ENCODE measurements at regions not wholly inside any gene's neighbourhood (a gene's known extent, or its start where the extent isn't known, plus 50 kb on each side); places are given as distances from the start of the nearest gene placed in this dataset.

DNA sequence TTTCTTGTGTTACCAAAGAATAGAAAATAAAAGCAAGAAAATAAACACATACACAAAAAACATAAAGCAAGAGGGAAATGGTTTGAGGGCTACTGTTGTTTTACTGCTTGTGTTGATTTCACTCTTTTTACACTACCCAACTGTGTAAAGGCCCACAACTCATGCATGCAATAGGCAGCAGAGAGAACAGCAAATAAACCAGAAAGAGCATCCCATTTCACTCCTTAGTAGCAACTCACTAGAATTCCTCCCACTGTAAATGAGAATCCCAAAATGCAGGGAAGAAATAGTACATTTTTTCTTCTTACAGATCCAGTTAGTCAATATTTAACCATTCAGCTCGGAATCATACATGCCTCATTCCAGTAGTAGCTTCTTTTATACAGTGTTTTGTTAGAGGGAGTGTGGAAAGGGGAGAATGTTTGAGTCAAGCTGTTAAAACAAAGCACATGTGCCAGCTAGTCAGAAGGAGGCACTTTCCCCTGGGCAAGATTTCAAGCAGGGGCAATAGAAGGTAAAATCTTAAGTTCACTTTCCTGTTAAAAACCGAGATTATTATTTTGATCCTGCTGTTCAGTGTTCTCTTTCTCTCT is 147.2 kb upstream of the FAM98A start:
- Mint-ChIP-seq H3K27me3 (ENCODE audit: low read depth, unreplicated experiment) (peaks cover 2% of the 10 kb centered on the region), H3K9me3 (ENCODE audit: unreplicated experiment) (no peaks in the 10 kb centered on the region), H3K4me1 (ENCODE audit: low read depth, unreplicated experiment) (no peaks in the 10 kb centered on the region), H3K36me3 (ENCODE audit: low read depth, unreplicated experiment) (no peaks in the 10 kb centered on the region), H3K27ac (ENCODE audit: unreplicated experiment) (no peak overlapping the region), H3K4me3 (ENCODE audit: unreplicated experiment) (no peak overlapping the region)
- no peak overlapping the region for H3K9ac ChIP-seq (ENCODE audit: low read length)
- H3K4me2 ChIP-seq (ENCODE audit: low read length): no peak overlapping the region
- no peak overlapping the region for H3K4me3 ChIP-seq (ENCODE audit: insufficient read depth, low read depth, low read length)
- H3K27me3 ChIP-seq (ENCODE audit: insufficient read depth, low read length): no peaks in the 10 kb centered on the region
- TF ChIP-seq EZH2 (IDR thresholded peaks at IDR 0.05; ENCODE audit: insufficient read depth, low read length): no peak
- TF ChIP-seq, protein P1, sequence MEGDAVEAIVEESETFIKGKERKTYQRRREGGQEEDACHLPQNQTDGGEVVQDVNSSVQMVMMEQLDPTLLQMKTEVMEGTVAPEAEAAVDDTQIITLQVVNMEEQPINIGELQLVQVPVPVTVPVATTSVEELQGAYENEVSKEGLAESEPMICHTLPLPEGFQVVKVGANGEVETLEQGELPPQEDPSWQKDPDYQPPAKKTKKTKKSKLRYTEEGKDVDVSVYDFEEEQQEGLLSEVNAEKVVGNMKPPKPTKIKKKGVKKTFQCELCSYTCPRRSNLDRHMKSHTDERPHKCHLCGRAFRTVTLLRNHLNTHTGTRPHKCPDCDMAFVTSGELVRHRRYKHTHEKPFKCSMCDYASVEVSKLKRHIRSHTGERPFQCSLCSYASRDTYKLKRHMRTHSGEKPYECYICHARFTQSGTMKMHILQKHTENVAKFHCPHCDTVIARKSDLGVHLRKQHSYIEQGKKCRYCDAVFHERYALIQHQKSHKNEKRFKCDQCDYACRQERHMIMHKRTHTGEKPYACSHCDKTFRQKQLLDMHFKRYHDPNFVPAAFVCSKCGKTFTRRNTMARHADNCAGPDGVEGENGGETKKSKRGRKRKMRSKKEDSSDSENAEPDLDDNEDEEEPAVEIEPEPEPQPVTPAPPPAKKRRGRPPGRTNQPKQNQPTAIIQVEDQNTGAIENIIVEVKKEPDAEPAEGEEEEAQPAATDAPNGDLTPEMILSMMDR (IDR thresholded peaks at IDR 0.05; ENCODE audit: insufficient read depth, low read depth, low read length): no peak
- H2AFZ ChIP-seq (ENCODE audit: low read depth, low read length): no peak overlapping the region
- FAIRE-seq (no peak), DNase-seq (ENCODE audit: low read depth) (no peak)
- H4K20me1 ChIP-seq (ENCODE audit: insufficient read depth, low read length): no peaks in the 10 kb centered on the region
- no peak overlapping the region for H3K27ac ChIP-seq (ENCODE audit: low read depth, low read length)
- no peaks in the 10 kb centered on the region for H3K4me1 ChIP-seq (ENCODE audit: insufficient read depth, low read length)
- H3K79me2 ChIP-seq (ENCODE audit: insufficient read depth, low read length): no peaks in the 10 kb centered on the region
- H3K36me3 ChIP-seq (ENCODE audit: insufficient read depth, low read length): no peaks in the 10 kb centered on the region
- H3K9me3 ChIP-seq (ENCODE audit: insufficient read depth, low read depth, low read length): no peaks in the 10 kb centered on the region

DNA sequence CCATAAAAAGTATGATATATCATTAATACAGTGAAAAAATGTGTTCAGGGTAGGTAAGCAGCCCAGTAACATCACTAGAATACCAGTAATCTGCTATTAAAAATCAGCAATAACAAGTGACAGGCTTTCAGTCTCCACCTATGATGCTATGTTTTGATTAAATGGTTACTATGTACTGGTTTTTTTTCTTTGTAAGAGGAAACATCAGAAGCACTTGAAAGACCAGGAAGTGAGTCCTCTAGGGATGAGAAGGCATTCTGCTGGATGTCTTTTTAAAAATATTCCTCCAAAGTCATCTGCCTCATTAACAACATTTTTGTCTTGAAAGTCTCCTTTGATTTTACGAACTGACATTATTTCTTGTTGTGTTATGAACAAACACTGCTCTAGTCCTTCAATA is 136.0 kb upstream of the FAM98A start:
- DNase-seq (ENCODE audit: low read depth) (no peak), FAIRE-seq (no peak)
- H3K27ac ChIP-seq (ENCODE audit: low read depth, low read length): no peak overlapping the region
- H3K9ac ChIP-seq (ENCODE audit: low read length): no peak overlapping the region
- H3K4me1 Mint-ChIP-seq (ENCODE audit: low read depth, unreplicated experiment): no peaks in the 10 kb centered on the region
- no peaks in the 10 kb centered on the region for H4K20me1 ChIP-seq (ENCODE audit: insufficient read depth, low read length)
- no peak overlapping the region for H3K4me3 ChIP-seq (ENCODE audit: insufficient read depth, low read depth, low read length)
- no peaks in the 10 kb centered on the region for H3K9me3 ChIP-seq (ENCODE audit: insufficient read depth, low read depth, low read length)
- H3K4me3 Mint-ChIP-seq (ENCODE audit: unreplicated experiment): no peak overlapping the region
- no peak overlapping the region for H3K4me2 ChIP-seq (ENCODE audit: low read length)
- H3K36me3 ChIP-seq (ENCODE audit: insufficient read depth, low read length): no peaks in the 10 kb centered on the region
- TF ChIP-seq, protein P1 (IDR thresholded peaks at IDR 0.05; ENCODE audit: insufficient read depth, low read depth, low read length): no peak
- no peak for TF ChIP-seq EZH2 (IDR thresholded peaks at IDR 0.05; ENCODE audit: insufficient read depth, low read length)
- no peaks in the 10 kb centered on the region for H3K4me1 ChIP-seq (ENCODE audit: insufficient read depth, low read length)
- H3K27me3 ChIP-seq (ENCODE audit: insufficient read depth, low read length): no peaks in the 10 kb centered on the region
- H3K27me3 Mint-ChIP-seq (ENCODE audit: low read depth, unreplicated experiment): no peaks in the 10 kb centered on the region
- H2AFZ ChIP-seq (ENCODE audit: low read depth, low read length): no peak overlapping the region
- no peaks in the 10 kb centered on the region for H3K79me2 ChIP-seq (ENCODE audit: insufficient read depth, low read length)
- no peaks in the 10 kb centered on the region for H3K9me3 Mint-ChIP-seq (ENCODE audit: unreplicated experiment)
- no peaks in the 10 kb centered on the region for H3K36me3 Mint-ChIP-seq (ENCODE audit: low read depth, unreplicated experiment)
- H3K27ac Mint-ChIP-seq (ENCODE audit: unreplicated experiment): no peak overlapping the region

DNA sequence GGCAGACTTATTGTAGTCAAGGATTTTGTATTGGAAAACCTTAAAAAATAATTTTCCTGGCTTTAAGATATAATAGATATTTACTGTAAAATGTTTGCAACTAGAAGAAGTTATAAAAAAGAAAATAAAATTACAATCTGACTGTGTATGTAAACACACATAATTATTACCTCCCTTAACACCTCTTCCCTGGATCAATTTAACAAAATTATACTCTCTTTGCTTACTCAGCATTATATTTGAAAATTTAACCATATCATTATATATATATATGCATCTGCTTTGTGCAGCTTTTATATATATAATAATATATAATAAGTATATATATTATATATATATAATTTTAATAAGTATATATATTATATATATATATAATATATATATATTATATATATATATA is 131.7 kb upstream of the FAM98A start:
- no peak overlapping the region for H3K4me3 Mint-ChIP-seq (ENCODE audit: unreplicated experiment)
- no peak for DNase-seq (ENCODE audit: low read depth)
- no peaks in the 10 kb centered on the region for H3K9me3 Mint-ChIP-seq (ENCODE audit: unreplicated experiment)
- no peaks in the 10 kb centered on the region for H3K4me1 Mint-ChIP-seq (ENCODE audit: low read depth, unreplicated experiment)
- no peaks in the 10 kb centered on the region for H3K36me3 Mint-ChIP-seq (ENCODE audit: low read depth, unreplicated experiment)
- no peak overlapping the region for H3K27ac Mint-ChIP-seq (ENCODE audit: unreplicated experiment)
- H3K27me3 Mint-ChIP-seq (ENCODE audit: low read depth, unreplicated experiment): no peaks in the 10 kb centered on the region
- H3K27me3 ChIP-seq (ENCODE audit: insufficient read depth, low read length): no peaks in the 10 kb centered on the region
- TF ChIP-seq EZH2 (IDR thresholded peaks at IDR 0.05; ENCODE audit: insufficient read depth, low read length): no peak
- TF ChIP-seq, protein P1 (IDR thresholded peaks at IDR 0.05; ENCODE audit: insufficient read depth, low read depth, low read length): no peak
- no peak overlapping the region for H3K27ac ChIP-seq (ENCODE audit: low read depth, low read length)
- no peaks in the 10 kb centered on the region for H3K9me3 ChIP-seq (ENCODE audit: insufficient read depth, low read depth, low read length)
- no peaks in the 10 kb centered on the region for H4K20me1 ChIP-seq (ENCODE audit: insufficient read depth, low read length)
- no peaks in the 10 kb centered on the region for H3K79me2 ChIP-seq (ENCODE audit: insufficient read depth, low read length)
- H3K4me3 ChIP-seq (ENCODE audit: insufficient read depth, low read depth, low read length): no peak overlapping the region
- H3K9ac ChIP-seq (ENCODE audit: low read length): no peak overlapping the region
- no peak overlapping the region for H2AFZ ChIP-seq (ENCODE audit: low read depth, low read length)
- FAIRE-seq: no peak
- H3K4me1 ChIP-seq (ENCODE audit: insufficient read depth, low read length): no peaks in the 10 kb centered on the region
- no peaks in the 10 kb centered on the region for H3K36me3 ChIP-seq (ENCODE audit: insufficient read depth, low read length)
- H3K4me2 ChIP-seq (ENCODE audit: low read length): no peak overlapping the region
